ENCODE measurements at regions not wholly inside any gene's neighbourhood (a gene's known extent, or its start where the extent isn't known, plus 50 kb on each side); places are given as distances from the start of the nearest gene placed in this dataset.

DNA sequence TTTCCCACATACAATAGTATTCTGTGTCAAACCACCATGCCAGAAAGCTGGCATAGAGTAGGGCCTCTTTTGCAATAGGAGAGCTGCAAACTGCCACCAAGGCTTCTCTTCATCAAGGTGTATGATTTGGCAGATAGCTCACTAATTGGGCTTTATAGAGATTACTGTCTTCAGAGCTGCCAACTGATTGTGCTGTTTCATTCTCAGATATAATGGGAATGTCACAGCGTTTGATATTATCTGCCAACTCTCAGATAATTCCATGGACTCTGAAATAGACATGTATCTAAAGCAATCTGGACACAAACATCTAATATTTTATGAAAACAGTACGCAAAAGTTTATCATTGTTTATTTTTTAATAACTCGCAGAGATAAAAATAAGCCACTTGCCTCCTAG is 1289.1 kb downstream of the STIM2 start:
- Histone ChIP-seq H3K9me3 (replicated peaks; ENCODE audit: control insufficient read depth, insufficient read depth, low read length) (no peaks in the 10 kb centered on the region), H3K79me2 (ENCODE audit: control insufficient read depth, insufficient read depth, low read length) (no peaks in the 10 kb centered on the region), H3K27ac (ENCODE audit: control insufficient read depth, insufficient read depth) (no peak overlapping the region), H3K36me3 (ENCODE audit: control insufficient read depth in 2 of 2, insufficient read depth in 2 of 2, low read length in 1 of 2) (no peaks in the 10 kb centered on the region), H3K4me2 (ENCODE audit: control insufficient read depth, insufficient read depth) (no peak overlapping the region), H4K20me1 (ENCODE audit: control insufficient read depth, insufficient read depth) (no peaks in the 10 kb centered on the region), H3K4me3 (no peak overlapping the region), H3K4me1 (ENCODE audit: control insufficient read depth, insufficient read depth, low read length) (no peaks in the 10 kb centered on the region), H3K9ac (ENCODE audit: control insufficient read depth, insufficient read depth, low read length) (no peak overlapping the region), H3K27me3 (replicated peaks in 1 of 2; ENCODE audit: control insufficient read depth in 2 of 2, insufficient read depth in 2 of 2, low read length in 1 of 2) (no peaks in the 10 kb centered on the region), H2AFZ (ENCODE audit: control insufficient read depth, low read depth, low read length) (no peak overlapping the region)
- in situ Hi-C loops (cut with MboI) (no loop called here), intact Hi-C loops (cut with micrococcal nuclease; ENCODE audit: unreplicated experiment) (no loop called here)
- FAIRE-seq: no peak
- no peak for ATAC-seq
- DNase-seq (ENCODE audit: low read depth, low spot score): no peak
- TF ChIP-seq WRNIP1 (IDR thresholded peaks at IDR 0.05; ENCODE audit: borderline replicate concordance, low read depth, low read length): no peak
- no peak for TF ChIP-seq GATAD2B (conservative IDR thresholded peaks at IDR 0.05; ENCODE audit: low read depth)
- TF ChIP-seq, protein P1, sequence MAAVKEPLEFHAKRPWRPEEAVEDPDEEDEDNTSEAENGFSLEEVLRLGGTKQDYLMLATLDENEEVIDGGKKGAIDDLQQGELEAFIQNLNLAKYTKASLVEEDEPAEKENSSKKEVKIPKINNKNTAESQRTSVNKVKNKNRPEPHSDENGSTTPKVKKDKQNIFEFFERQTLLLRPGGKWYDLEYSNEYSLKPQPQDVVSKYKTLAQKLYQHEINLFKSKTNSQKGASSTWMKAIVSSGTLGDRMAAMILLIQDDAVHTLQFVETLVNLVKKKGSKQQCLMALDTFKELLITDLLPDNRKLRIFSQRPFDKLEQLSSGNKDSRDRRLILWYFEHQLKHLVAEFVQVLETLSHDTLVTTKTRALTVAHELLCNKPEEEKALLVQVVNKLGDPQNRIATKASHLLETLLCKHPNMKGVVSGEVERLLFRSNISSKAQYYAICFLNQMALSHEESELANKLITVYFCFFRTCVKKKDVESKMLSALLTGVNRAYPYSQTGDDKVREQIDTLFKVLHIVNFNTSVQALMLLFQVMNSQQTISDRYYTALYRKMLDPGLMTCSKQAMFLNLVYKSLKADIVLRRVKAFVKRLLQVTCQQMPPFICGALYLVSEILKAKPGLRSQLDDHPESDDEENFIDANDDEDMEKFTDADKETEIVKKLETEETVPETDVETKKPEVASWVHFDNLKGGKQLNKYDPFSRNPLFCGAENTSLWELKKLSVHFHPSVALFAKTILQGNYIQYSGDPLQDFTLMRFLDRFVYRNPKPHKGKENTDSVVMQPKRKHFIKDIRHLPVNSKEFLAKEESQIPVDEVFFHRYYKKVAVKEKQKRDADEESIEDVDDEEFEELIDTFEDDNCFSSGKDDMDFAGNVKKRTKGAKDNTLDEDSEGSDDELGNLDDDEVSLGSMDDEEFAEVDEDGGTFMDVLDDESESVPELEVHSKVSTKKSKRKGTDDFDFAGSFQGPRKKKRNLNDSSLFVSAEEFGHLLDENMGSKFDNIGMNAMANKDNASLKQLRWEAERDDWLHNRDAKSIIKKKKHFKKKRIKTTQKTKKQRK (IDR thresholded peaks at IDR 0.05; ENCODE audit: low read depth, low read length): no peak
- TF ChIP-seq, protein P2, sequence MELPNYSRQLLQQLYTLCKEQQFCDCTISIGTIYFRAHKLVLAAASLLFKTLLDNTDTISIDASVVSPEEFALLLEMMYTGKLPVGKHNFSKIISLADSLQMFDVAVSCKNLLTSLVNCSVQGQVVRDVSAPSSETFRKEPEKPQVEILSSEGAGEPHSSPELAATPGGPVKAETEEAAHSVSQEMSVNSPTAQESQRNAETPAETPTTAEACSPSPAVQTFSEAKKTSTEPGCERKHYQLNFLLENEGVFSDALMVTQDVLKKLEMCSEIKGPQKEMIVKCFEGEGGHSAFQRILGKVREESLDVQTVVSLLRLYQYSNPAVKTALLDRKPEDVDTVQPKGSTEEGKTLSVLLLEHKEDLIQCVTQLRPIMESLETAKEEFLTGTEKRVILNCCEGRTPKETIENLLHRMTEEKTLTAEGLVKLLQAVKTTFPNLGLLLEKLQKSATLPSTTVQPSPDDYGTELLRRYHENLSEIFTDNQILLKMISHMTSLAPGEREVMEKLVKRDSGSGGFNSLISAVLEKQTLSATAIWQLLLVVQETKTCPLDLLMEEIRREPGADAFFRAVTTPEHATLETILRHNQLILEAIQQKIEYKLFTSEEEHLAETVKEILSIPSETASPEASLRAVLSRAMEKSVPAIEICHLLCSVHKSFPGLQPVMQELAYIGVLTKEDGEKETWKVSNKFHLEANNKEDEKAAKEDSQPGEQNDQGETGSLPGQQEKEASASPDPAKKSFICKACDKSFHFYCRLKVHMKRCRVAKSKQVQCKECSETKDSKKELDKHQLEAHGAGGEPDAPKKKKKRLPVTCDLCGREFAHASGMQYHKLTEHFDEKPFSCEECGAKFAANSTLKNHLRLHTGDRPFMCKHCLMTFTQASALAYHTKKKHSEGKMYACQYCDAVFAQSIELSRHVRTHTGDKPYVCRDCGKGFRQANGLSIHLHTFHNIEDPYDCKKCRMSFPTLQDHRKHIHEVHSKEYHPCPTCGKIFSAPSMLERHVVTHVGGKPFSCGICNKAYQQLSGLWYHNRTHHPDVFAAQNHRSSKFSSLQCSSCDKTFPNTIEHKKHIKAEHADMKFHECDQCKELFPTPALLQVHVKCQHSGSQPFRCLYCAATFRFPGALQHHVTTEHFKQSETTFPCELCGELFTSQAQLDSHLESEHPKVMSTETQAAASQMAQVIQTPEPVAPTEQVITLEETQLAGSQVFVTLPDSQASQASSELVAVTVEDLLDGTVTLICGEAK (IDR thresholded peaks at IDR 0.05; ENCODE audit: borderline replicate concordance): no peak
- no peak for TF ChIP-seq ZZZ3 (IDR thresholded peaks at IDR 0.05; ENCODE audit: control insufficient read depth, insufficient read length, low read depth)
- TF ChIP-seq MYB (IDR thresholded peaks at IDR 0.05; ENCODE audit: borderline replicate concordance, low read depth, low read length): no peak
- no TSS peak for BruUV-seq (replicated peaks)
- ChIA-PET POLR2A (interaction anchor here (0.6 kb wide), 1 partner anchor 522 kb away, joined by 4 read pairs; no protein-coding TSS in a partner anchor), CTCF (interaction anchor here (1.0 to 1.1 kb wide), 2 partner anchors 12 to 465 kb away, joined by 3 read pairs; no protein-coding TSS in a partner anchor), SMC1A (ENCODE audit: uncharacterized antibody, unreplicated experiment) (no interaction called here), RAD21 (ENCODE audit: unreplicated experiment) (no interaction called here)
- WGBS (ENCODE audit: insufficient coverage, insufficient replicate concordance, low lambda C conversion rate, missing lambda C conversion rate): 30% methylated on average over 3 of the region's 3 CpGs

All from GM12878 (cell line).